K562 (cell line): ENCODE measurements at regions not wholly inside any gene's neighbourhood (a gene's known extent, or its start where the extent isn't known, plus 50 kb on each side); places are given as distances from the start of the nearest gene placed in this dataset.

Experiments
- ATAC-seq: fragments of 200-7000 bp; cut with Tn5 transposase; 3 replicates; pipeline ENCODE4 v1.9.1; 2020; ENCODE audit warnings: moderate library complexity
- BruUV-seq: library from RNA; stranded (reverse); fragments of 400-500 nt; replicated peaks from 2 replicates; lab custom pipeline; 2021; lab: Mats Ljungman, UMichigan
- CTCF ChIA-PET: fragments of 300-600 bp; formaldehyde crosslinking; extraction: SDS; loops from one replicate; lab custom pipeline; 2021; ENCODE audit warnings: low intra/inter-chr PET ratio; lab: Yijun Ruan, JAX
- POLR2A ChIA-PET: fragments of 300-600, 350-650 bp; sonication (Branson Sonifier 250); formaldehyde crosslinking; extraction: SDS; loops from one replicate; lab custom pipeline; 2021; ENCODE audit warnings: antibody characterized with exemption, inconsistent platforms; lab: Yijun Ruan, JAX
- DNase-seq, 4 experiments: peaks; one replicate each; pipeline versions ENCODE4 v3.0.0 to v3.0.0-alpha.2; 2011 to 2018; ENCODE audit warnings: low spot score in 3 of 4, mixed read lengths in 3 of 4; ENCODE audit errors: extremely low read depth in 1 of 4
- FAIRE-seq: peaks from 2 replicates; lab custom pipeline; 2011; peaks lifted over from hg19 to GRCh38; lab: Jason Lieb, UNC
- H2AFZ ChIP-seq: 2 replicates; pipeline ENCODE4 v1.6.0; 2011; ENCODE audit warnings: low read depth, low read length, control low read depth, inconsistent platforms
- H3K27ac ChIP-seq: fragments of 200-600 bp; 3 replicates; pipeline ENCODE4 v1.8.0; 2011; ENCODE audit warnings: low read depth, mild to moderate bottlenecking, control low read depth, inconsistent platforms, low read length, moderate library complexity, mixed read lengths; ENCODE audit errors: extremely low read depth
- H3K27me3 ChIP-seq, 2 experiments: fragments of 300-600 bp in 1 of 2; 2 replicates in 1 of 2; 3 replicates in 1 of 2; pipeline versions ENCODE4 v1.6.0 to v1.8.0; 2011; ENCODE audit warnings: inconsistent platforms in 2 of 2, low read length in 2 of 2, mild to moderate bottlenecking in 1 of 2, mixed read lengths in 1 of 2, moderate library complexity in 1 of 2; ENCODE audit not compliant: control insufficient read depth in 2 of 2, insufficient read depth in 2 of 2
- H3K36me3 ChIP-seq: fragments of 300-600 bp; 3 replicates; pipeline ENCODE4 v1.8.0; 2011; ENCODE audit warnings: mild to moderate bottlenecking, low read length, inconsistent platforms; ENCODE audit not compliant: control insufficient read depth, insufficient read depth
- H3K4me1 ChIP-seq, 2 experiments: fragments of 200-600 bp in 1 of 2; replicated peaks in 1 of 2; 2 replicates in 1 of 2; 3 replicates in 1 of 2; pipeline versions ENCODE4 v1.5.1 to v1.8.0; 2011; ENCODE audit warnings: inconsistent platforms in 2 of 2, low read length in 2 of 2, mild to moderate bottlenecking in 1 of 2, mixed read lengths in 1 of 2, moderate library complexity in 1 of 2; ENCODE audit not compliant: control insufficient read depth in 2 of 2, insufficient read depth in 2 of 2
- H3K4me2 ChIP-seq: 2 replicates; pipeline ENCODE4 v1.6.1; 2011; ENCODE audit warnings: low read length, control low read depth, inconsistent platforms, mixed read lengths; ENCODE audit not compliant: insufficient read depth
- H3K4me3 ChIP-seq: fragments of 200-600 bp; sonication (generic), shearing (Covaris generic); 2 replicates; pipeline ENCODE4 v1.5.1; 2016; ENCODE audit warnings: control low read depth, inconsistent platforms
- H3K79me2 ChIP-seq: fragments of 200-600 bp; 3 replicates; pipeline ENCODE4 v1.8.0; 2011; ENCODE audit warnings: low read length, inconsistent platforms; ENCODE audit not compliant: control insufficient read depth, insufficient read depth
- H3K9ac ChIP-seq, 2 experiments: 2 replicates each; pipeline versions ENCODE4 v1.6.0 to v1.6.1; 2011; ENCODE audit warnings: low read depth in 2 of 2, low read length in 2 of 2, control low read depth in 1 of 2, inconsistent platforms in 1 of 2, mild to moderate bottlenecking in 1 of 2, mixed read lengths in 1 of 2; ENCODE audit not compliant: insufficient read depth in 1 of 2
- H3K9me1 ChIP-seq: one replicate; pipeline ENCODE4 v1.6.0; 2011; ENCODE audit warnings: inconsistent platforms, mild to moderate bottlenecking, low read length, moderate library complexity; ENCODE audit not compliant: control insufficient read depth, insufficient read depth
- H3K9me3 ChIP-seq: replicated peaks from 2 replicates; pipeline ENCODE4 v1.5.1; 2011; ENCODE audit warnings: low read depth, low read length, inconsistent platforms; ENCODE audit not compliant: control insufficient read depth, insufficient read depth
- H4K20me1 ChIP-seq: replicated peaks from 2 replicates; pipeline ENCODE4 v1.6.1; 2011; ENCODE audit warnings: low read length, inconsistent platforms, mixed read lengths; ENCODE audit not compliant: control insufficient read depth, insufficient read depth
- BACH1 ChIP-seq: fragments of 200-800 bp; sonication (Bioruptor generic); IDR thresholded peaks from 2 replicates; pipeline ENCODE4 v1.6.1; 2016; ENCODE audit warnings: missing genetic modification characterization, missing compliant biosample characterization
- BCOR ChIP-seq: fragments of 450-650 bp; IDR thresholded peaks from 2 replicates; pipeline ENCODE4 v1.6.1; 2016
- CREB1 ChIP-seq, 2 experiments: sonication (generic) in 1 of 2; formaldehyde crosslinking in 1 of 2; IDR thresholded peaks; 2 replicates each; pipeline versions ENCODE4 v1.6.1 to v1.8.0; 2012 to 2022; ENCODE audit warnings: inconsistent platforms in 1 of 2, mild to moderate bottlenecking in 1 of 2, missing genetic modification reagents in 1 of 2, moderate library complexity in 1 of 2
- ESRRB ChIP-seq: fragments of 250-450 bp; sonication (Bioruptor Pico); IDR thresholded peaks from 2 replicates; pipeline ENCODE4 v1.5.0; 2020; ENCODE audit warnings: mild to moderate bottlenecking, moderate library complexity, borderline replicate concordance
- GABPB2 ChIP-seq: fragments of 250-450 bp; sonication (Bioruptor Pico); conservative IDR thresholded peaks from 2 replicates; pipeline ENCODE4 v1.5.1; 2021; ENCODE audit warnings: mild to moderate bottlenecking
- HCFC1 ChIP-seq: IDR thresholded peaks from 2 replicates; pipeline ENCODE4 v1.6.1; 2012; ENCODE audit warnings: low read depth, low read length, improper control_type of control experiment
- HMGXB4 ChIP-seq: sonication (generic); formaldehyde crosslinking; IDR thresholded peaks from 2 replicates; pipeline ENCODE4 v1.8.1; 2023; ENCODE audit warnings: mild to moderate bottlenecking, missing genetic modification reagents
- HOXB6 ChIP-seq: fragments of 250-450 bp; sonication (Bioruptor Pico); IDR thresholded peaks from 2 replicates; pipeline ENCODE4 v1.5.1; 2022; ENCODE audit warnings: mild to moderate bottlenecking, borderline replicate concordance
- KLF10 ChIP-seq: fragments of 250-450 bp; sonication (Bioruptor Pico); IDR thresholded peaks from 2 replicates; pipeline ENCODE4 v1.6.1; 2021; ENCODE audit warnings: matching md5 sums
- MCM7 ChIP-seq, 2 experiments: fragments of 450-650 bp; IDR thresholded peaks; 2 replicates each; pipeline ENCODE4 v1.6.1; 2016 to 2018
- MTF1 ChIP-seq: fragments of 250-450 bp; sonication (Bioruptor Pico); IDR thresholded peaks from 2 replicates; pipeline ENCODE4 v1.9.0; 2021; ENCODE audit warnings: moderate library complexity, mild to moderate bottlenecking, inconsistent platforms, borderline replicate concordance
- MYC ChIP-seq, 2 experiments: fragments of 250-450 bp in 1 of 2; sonication (Bioruptor Pico) in 1 of 2; IDR thresholded peaks; 2 replicates each; pipeline versions ENCODE4 v1.5.1 to v1.6.1; 2012 to 2021; ENCODE audit warnings: low read depth in 2 of 2, borderline replicate concordance in 1 of 2, improper control_type of control experiment in 1 of 2, low read length in 1 of 2, mild to moderate bottlenecking in 1 of 2, moderate library complexity in 1 of 2
- NONO ChIP-seq, 2 experiments: fragments of 200-400 bp in 1 of 2; fragments of 450-650 bp in 1 of 2; formaldehyde crosslinking in 1 of 2; IDR thresholded peaks; 2 replicates each; pipeline ENCODE4 v1.6.1; 2017; ENCODE audit warnings: low read depth in 2 of 2, mild to moderate bottlenecking in 2 of 2, moderate library complexity in 2 of 2, low read length in 1 of 2
- PML ChIP-seq: IDR thresholded peaks from 2 replicates; pipeline ENCODE4 v1.6.1; 2012; ENCODE audit warnings: low read length, inconsistent platforms
- TBP ChIP-seq: optimal IDR thresholded peaks from 2 replicates; pipeline ENCODE3; 2011; ENCODE audit warnings: low read depth, low read length, improper control_type of control experiment
- THAP7 ChIP-seq: fragments of 250-450 bp; sonication (Bioruptor Pico); IDR thresholded peaks from 2 replicates; pipeline ENCODE4 v1.5.0; 2021
- XRCC3 ChIP-seq: fragments of 450-650 bp; IDR thresholded peaks from 2 replicates; pipeline ENCODE4 v1.6.1; 2017; ENCODE audit warnings: mild to moderate bottlenecking, moderate library complexity
- ZNF12 ChIP-seq: sonication (generic); formaldehyde crosslinking; IDR thresholded peaks from 2 replicates; pipeline ENCODE4 v1.4.0; 2020; ENCODE audit warnings: mild to moderate bottlenecking, missing genetic modification reagents
- ZNF561 ChIP-seq: fragments of 450-650 bp; formaldehyde crosslinking; conservative IDR thresholded peaks from 2 replicates; pipeline ENCODE4 v1.4.0; 2020; ENCODE audit warnings: mild to moderate bottlenecking, moderate library complexity
- WGBS: fragments of 100-300 bp; shearing (Covaris generic); methylation state at CpG from one replicate; pipeline ENCODE4 v1.1.6; 2016; ENCODE audit warnings: low coverage, mixed read lengths; ENCODE audit not compliant: insufficient coverage; ENCODE audit errors: missing lambda C conversion rate; 5-methylcytosine and 5-hydroxymethylcytosine counted together
- in situ Hi-C: fragments of 300-500 bp; cut with MboI; formaldehyde crosslinking; loops from 4 replicates; pipeline ENCODE4 v1.15.0; 2018; ENCODE audit warnings: inconsistent platforms, mixed read lengths
- intact Hi-C: fragments of 100-400 bp; cut with micrococcal nuclease; formaldehyde crosslinking; loops from 2 replicates; pipeline ENCODE4 v1.14.2; 2022

GRCh38 chr13:29648760-29649159 is 53.3 kb upstream of the SLC7A1 start:
- H3K27me3 ChIP-seq: no peaks in the 10 kb centered on the region
- H2AFZ ChIP-seq: no peak overlapping the region
- H3K79me2 ChIP-seq: no peaks in the 10 kb centered on the region
- H3K4me3 ChIP-seq: no peak overlapping the region
- H4K20me1 ChIP-seq: no peaks in the 10 kb centered on the region
- no peak for DNase-seq
- intact Hi-C loops (no loop called here), in situ Hi-C loops (no loop called here)
- POLR2A ChIA-PET: no interaction called here
- H3K36me3 ChIP-seq: no peaks in the 10 kb centered on the region
- H3K4me2 ChIP-seq: no peak overlapping the region
- CTCF ChIA-PET: interaction anchor here (0.6 kb wide), 1 partner anchor 14 kb away, joined by 3 read pairs; no protein-coding TSS in a partner anchor
- ATAC-seq: no peak
- FAIRE-seq: no peak
- no peaks in the 10 kb centered on the region for H3K9me3 ChIP-seq
- TF ChIP-seq HMGXB4 (CRISPR knock-in tag) (no peak), TBP (no peak), THAP7 (CRISPR knock-in tag) (no peak), NONO (IDR thresholded peaks at IDR 0.05; ENCODE audit: low read depth in 2 of 2, low read length in 1 of 2) (no peak), MCM7 (IDR thresholded peaks at IDR 0.05) (no peak), HCFC1 (no peak), MTF1 (no peak), MYC (IDR thresholded peaks at IDR 0.05; ENCODE audit: low read depth, low read length) (no peak), MYC (CRISPR knock-in tag; IDR thresholded peaks at IDR 0.05; ENCODE audit: borderline replicate concordance, low read depth) (no peak), ZNF561 (CRISPR knock-in tag) (no peak), ESRRB (CRISPR knock-in tag) (no peak), ZNF12 (CRISPR knock-in tag) (no peak), CREB1 (IDR thresholded peaks at IDR 0.05) (no peak), CREB1 (CRISPR knock-in tag; IDR thresholded peaks at IDR 0.05) (no peak), PML (no peak), BCOR (no peak), HOXB6 (CRISPR knock-in tag) (no peak), KLF10 (CRISPR knock-in tag) (no peak), GABPB2 (CRISPR knock-in tag) (no peak), XRCC3 (no peak), BACH1 (tag) (no peak)
- TF ChIP-seq, all 486 proteins: peak for 0
- Histone ChIP-seq H3K9me1 (no peaks in the 10 kb centered on the region), H3K9ac (no peak overlapping the region), H3K4me1 (no peaks in the 10 kb centered on the region), H3K27ac (no peak overlapping the region)
- WGBS: 0% methylated on average over 2 of the region's 2 CpGs
- BruUV-seq: no TSS peak
